HCEC 1CT (cell line): ENCODE measurements at regions not wholly inside any gene's neighbourhood (a gene's known extent, or its start where the extent isn't known, plus 50 kb on each side); places are given as distances from the start of the nearest gene placed in this dataset.
A peak's percentile ranks its signal among the peaks of the same experiment; 100 is the strongest.

Source experiments
- DNase-seq: peaks from one replicate; pipeline ENCODE4 v3.0.0-alpha.2; 2017

GRCh38 chr4:177809791-177810190 lies 367.6 kb upstream of the AGA start:
- no peak for DNase-seq

GRCh38 chr4:177810220-177810619 lies 368.0 kb upstream of the AGA start:
- peak; percentile 21 for DNase-seq

DNA sequence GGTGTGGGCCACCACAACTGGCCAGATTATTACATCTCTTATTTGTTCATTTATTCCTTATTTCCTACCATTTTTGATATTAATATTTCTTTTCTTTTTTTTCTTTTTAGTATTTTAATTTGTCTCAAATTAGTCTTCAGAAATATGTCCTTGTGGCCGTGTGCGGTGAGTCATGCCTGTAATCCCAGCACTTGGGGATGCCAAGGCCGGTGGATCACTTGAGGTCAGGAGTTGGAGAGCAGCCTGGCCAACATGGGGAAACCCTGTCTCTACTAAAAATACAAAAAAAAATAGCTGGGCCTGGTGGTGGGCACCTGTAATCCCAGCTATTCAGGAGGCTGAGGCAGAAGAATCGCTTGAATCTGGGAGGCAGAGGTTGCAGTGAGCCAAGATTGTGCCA lies 376.2 kb upstream of the AGA start:
- DNase-seq, result peak; percentile 11

GRCh38 chr4:177826973-177827372 lies 384.7 kb upstream of the AGA start:
- DNase-seq, result no peak

DNA sequence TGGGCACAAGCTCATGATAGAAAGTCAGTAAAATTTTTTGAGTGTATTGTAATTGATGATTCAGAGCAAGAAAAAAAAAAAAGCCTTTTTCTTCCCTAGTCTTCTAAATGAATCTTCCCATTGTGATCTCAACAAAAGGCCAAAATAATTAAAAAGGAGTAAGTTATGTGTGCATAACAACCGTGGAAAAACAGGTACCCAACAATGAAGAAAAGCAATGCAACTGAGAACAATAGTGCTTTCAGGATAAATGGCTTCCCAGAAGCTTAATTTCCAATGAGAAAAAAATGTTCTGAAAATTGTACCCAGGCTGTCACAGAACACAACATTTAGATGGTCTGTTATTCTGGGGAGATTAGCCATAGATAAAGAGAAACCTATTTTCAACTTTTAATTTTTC lies 399.0 kb upstream of the AGA start:
- DNase-seq, result no peak

DNA sequence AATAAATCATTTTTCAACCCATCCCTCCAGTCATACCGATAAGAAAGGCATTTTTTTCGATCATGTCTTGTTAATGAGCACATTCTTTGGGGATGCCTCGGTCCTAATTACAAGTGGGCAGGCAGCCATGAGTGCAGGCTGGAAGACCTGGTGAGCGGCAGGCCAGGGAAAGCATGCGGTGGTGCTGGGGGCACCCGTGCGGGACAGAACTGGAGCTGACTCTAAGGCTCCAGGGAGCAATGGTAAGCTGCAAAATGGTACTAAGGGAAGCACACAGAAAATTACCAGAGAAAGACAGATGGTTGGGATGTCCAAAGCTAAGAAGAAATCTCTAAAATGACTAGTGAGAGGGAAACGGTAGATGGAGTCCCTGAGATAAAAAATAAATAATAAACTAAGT lies 411.0 kb upstream of the AGA start:
- DNase-seq, result no peak

DNA sequence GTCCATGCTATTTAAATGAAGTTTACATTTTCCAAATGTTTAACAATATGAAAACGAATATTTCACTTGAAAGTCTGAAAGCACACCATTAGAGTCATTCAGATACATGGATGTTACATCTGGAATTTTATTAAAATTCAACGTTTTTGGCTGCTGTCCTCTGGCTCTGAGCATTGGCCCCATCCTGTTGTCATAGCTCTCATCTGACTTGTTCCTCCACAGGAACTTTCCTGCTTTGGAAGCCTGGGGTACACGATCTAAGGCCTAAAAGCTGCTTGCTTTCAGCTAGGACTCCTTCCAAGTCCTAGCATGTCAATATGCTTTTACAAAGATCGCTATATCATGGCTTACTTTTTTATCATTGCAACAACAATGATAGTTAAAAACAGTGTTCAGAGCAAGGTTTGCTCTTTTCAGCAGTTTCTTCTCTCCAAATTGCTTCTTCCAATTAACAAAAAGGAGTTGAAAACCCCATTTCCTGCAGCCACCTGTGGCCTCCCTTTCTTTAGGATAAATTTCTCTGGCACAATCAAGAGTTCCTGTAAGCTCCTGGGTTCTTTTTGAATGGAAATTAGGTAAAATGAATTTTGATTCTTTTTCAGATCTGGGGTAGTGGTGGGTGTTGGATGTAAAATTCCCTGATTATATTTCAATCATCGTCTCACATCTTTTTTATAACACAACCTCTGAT lies 413.4 kb upstream of the AGA start:
- DNase-seq, result no peak

DNA sequence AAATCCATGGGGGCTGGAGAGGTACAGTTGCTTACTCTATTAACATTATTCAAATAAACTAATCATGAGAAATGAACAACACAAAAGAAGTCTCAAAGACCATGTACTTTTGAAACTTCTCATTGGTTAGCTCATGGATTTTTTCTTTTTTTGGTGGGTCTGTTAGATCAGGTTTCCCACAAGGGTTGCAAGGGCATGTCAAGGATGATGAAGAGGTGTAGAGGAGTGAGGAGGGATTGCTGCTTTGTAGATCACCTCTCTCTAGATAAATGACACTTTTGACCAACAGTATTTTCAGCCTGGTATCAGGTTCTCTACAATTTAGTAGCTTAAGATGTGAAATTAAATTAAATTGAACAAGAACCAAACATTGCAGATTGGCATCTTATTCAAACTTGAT lies 417.9 kb upstream of the AGA start:
- DNase-seq, result no peak

DNA sequence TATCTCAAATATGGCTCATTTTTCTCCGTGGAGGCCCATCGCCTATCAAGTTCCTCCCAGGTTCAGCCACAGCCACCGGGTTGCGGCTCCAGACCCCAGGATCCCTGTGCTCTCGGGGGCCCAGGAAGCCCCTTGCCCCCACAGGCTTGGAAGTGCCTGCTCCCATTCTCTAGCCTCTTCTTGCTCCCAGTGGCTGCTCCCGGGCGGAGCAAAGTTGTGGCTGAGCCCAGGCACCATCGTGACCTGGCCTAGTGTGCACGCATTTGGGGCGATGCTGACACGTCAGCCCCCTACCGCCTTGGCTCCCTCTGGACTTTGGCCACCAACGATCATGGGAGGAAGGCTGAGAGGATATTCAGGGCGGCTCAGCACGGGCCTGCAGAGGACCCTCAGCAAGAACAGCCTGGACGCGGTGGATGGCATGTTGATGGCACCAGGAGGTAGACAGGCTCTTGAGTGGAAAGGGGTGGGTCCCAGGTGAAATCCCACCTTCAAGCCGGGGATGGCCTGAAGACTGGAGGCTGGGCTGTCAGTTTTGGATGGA lies 419.4 kb upstream of the AGA start:
- no peak for DNase-seq

DNA sequence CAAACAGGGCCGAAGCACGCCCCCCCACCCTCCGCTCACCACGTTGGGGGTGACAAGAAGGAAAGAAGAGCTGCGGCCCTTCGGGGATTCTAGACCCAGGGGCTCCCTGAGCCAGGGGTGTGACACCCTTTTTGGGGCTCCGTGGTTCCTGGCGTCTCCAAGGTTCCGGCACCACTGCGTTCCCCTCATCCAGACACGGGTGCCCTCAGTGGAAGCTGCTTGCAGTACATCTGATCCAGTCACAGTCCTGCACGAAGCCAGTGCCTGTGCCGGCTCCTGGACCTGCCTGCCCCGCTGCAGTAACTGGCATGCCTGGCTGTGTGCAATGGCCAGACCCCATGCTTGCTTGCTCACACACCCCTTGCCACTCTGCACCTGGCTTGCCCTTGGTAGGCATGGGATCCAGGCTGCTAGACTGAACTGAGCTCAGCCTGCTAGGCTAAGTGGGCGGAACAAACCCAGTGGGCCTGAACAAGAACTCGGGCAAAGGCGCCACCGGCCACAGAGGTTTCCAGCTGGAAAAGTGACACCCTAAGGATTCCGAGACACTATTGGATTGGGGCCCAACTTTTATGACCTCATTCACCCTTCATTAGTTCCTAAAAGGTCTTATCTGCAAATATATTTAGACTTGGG lies 420.4 kb upstream of the AGA start:
- no peak for DNase-seq

GRCh38 chr4:177879851-177880250 lies 437.6 kb upstream of the AGA start:
- peak; percentile 41 for DNase-seq

- DNase-seq, result no peak
Observed at GRCh38 chr4:177895136-177895535, 452.9 kb upstream of the AGA start.

- DNase-seq, result no peak
Observed at GRCh38 chr4:177901786-177902185, 459.5 kb upstream of the AGA start.

GRCh38 chr4:177902386-177902785 lies 460.1 kb upstream of the AGA start:
- no peak for DNase-seq

GRCh38 chr4:177907736-177908424 lies 465.6 kb upstream of the AGA start:
- DNase-seq, result no peak

DNA sequence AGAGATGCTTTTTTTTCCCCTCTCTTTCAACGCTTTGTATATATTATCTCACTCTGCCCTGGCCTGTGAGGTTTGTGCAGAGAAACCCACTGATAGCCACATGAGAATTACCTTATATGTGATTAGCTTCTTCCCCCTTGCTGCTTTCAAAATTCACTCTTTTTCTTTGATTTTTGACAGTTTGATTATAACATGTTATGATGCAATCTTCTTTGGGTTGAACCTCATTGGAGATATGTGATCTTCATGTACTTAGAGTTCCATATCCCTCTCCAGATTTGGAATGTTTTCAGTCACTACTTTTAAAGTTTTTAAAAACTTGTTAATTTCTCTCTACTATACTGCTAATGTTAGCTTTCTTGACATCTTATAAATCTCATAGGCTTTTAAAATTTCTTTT lies 479.5 kb upstream of the AGA start:
- DNase-seq, result no peak

DNA sequence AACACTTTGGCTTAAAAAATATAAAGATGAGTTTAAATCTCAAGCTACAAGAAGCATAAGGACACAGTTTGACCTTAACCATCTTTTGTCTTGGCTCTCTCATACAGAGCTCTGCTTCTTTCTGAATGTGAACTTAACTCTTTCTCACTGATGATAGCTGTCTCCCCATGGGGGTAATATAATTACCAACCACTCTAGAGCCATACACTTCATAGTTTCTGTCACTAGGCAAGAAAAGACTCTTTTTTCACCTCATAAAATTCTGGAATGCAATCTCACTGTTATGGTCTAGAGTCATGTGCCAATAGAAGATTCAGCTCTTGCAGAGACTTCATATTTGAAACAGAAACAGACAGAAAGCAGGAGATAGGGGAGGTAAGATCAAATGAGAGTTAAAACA lies 481.7 kb upstream of the AGA start:
- DNase-seq, result no peak

GRCh38 chr4:177937041-177937440 lies 494.8 kb upstream of the AGA start:
- DNase-seq, result no peak

DNA sequence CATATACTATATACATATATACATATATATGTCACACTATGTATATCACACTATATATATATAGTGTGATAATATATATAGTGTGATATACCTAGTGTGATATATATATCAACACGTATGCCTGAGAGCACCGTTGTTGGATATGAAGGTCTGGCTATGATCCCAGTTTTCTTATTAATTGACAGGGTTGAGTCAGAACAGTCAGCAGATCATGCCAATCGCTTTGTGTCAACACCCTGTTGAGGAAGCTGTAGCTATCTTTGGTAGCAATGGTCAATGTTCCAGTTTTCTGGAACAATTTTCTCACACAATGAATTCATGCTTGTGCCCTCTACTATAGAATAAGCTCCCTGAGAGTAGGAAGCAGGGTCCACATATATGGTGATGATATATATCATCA lies 496.0 kb upstream of the AGA start:
- no peak for DNase-seq

DNA sequence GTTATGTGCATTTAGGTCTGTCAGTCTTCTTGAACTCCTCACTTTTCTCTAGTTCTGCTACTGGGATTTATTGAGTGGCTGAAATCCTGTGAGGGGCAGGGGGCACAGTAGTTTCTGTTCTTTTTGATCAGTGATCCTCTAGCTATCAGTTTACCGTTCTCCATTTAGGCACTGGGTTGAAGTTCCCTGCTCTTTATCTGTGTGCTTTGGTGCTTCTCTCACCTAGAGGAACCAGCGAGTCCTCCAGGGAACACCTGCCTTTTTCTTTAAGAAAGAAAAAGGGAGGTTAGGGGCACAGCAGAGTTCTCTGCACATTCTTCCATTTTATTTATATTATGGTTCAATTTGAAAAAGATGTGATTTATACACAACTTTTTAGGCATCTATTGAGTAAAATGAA lies 503.0 kb upstream of the AGA start:
- DNase-seq, result no peak

DNA sequence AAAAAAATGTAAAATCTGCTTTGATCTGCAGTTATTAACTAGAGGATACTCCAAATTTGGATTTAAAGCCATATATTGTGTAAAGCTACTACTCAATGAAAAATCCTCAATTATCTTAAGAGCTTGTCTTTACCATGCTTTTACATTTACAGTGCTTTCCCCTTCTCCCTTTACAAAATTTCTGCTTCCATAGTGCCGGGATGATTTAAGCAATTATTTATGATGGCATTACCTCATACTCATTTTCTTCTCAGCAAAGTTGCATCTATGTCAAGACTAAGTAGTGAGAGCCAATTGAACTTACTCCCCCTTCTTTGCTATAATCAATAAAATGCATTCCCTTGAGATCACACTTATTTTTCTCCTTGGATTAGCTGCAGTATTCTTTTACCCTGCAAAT lies 505.4 kb upstream of the AGA start:
- DNase-seq, result no peak

- no peak for DNase-seq
Observed at GRCh38 chr4:177948853-177949252, 506.6 kb upstream of the AGA start.

- no peak for DNase-seq
Observed at GRCh38 chr4:177951026-177951425, 508.8 kb upstream of the AGA start.

- no peak for DNase-seq
Observed at GRCh38 chr4:177952723-177953122, 510.5 kb upstream of the AGA start.
